KOPT-K1 (cell line): ENCODE measurements at regions not wholly inside any gene's neighbourhood (a gene's known extent, or its start where the extent isn't known, plus 50 kb on each side); places are given as distances from the start of the nearest gene placed in this dataset.

ENCODE experiments used
- H3K27ac ChIP-seq: fragments of 200-600 bp; sonication (generic); 2 replicates; pipeline ENCODE4 v1.5.1; 2016; ENCODE audit warnings: antibody characterized with exemption, mild to moderate bottlenecking, low read depth, low read length; ENCODE audit not compliant: poor library complexity, severe bottlenecking
- H3K36me3 ChIP-seq: fragments of 200-600 bp; sonication (generic); 2 replicates; pipeline ENCODE4 v1.5.1; 2017; ENCODE audit warnings: antibody characterized with exemption, mild to moderate bottlenecking, low read length, moderate library complexity; ENCODE audit not compliant: insufficient read depth
- H3K9me3 ChIP-seq: fragments of 200-600 bp; sonication (generic); 2 replicates; pipeline ENCODE4 v1.5.1; 2017; ENCODE audit warnings: antibody characterized with exemption, low read length, mild to moderate bottlenecking; ENCODE audit not compliant: insufficient read depth, poor library complexity, severe bottlenecking

GRCh38 chr16:86396422-86396821 is 113.9 kb upstream of the FOXF1 start:
- H3K27ac ChIP-seq = no peak overlapping the region
- H3K9me3 ChIP-seq = no peaks in the 10 kb centered on the region
- no peaks in the 10 kb centered on the region for H3K36me3 ChIP-seq

DNA sequence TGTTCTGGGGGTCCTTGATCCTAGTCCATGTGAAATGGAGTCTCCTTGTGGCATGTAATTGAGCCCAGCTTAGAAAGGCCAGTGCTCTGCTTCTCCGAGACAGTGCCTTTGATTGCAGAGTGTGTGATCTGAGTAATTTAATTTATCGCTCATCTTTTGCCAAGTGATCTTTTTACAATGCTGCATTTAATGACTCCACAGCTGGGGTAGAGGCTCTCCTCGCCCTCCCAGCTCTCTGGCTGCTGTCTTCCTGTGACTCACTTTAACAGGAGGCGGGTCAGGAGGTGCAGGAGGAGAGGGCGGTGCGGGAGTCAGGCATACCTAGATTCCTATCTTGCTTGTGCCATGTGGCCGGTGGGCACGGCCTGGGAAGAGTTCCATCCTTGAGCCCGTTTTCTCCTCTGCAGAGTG is 113.4 kb upstream of the FOXF1 start:
- no peaks in the 10 kb centered on the region for H3K9me3 ChIP-seq
- no peak overlapping the region for H3K27ac ChIP-seq
- no peaks in the 10 kb centered on the region for H3K36me3 ChIP-seq

GRCh38 chr16:86398201-86398600 is 112.1 kb upstream of the FOXF1 start:
- Histone ChIP-seq H3K36me3 (no peaks in the 10 kb centered on the region), H3K27ac (no peak overlapping the region), H3K9me3 (no peaks in the 10 kb centered on the region)

DNA sequence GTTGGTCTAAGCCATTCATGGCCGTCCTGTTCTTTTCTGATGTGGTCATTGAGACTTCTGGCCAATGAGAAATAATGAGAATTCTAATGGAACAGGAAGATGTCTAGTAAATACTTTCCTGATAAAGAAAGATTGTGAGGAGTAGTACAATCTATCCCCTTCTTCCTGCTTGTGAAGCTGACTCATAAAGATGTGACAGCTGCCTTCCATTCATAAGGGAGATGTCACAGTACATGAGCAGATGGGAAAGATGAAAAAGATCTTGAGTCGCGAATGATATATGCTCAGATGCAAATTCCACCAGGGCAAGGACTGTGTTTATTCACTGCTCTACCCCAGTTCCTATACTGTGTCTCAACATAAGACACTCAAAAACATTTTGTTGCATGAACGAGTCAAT is 111.7 kb upstream of the FOXF1 start:
- Histone ChIP-seq H3K36me3 (no peaks in the 10 kb centered on the region), H3K27ac (no peak overlapping the region), H3K9me3 (no peaks in the 10 kb centered on the region)

GRCh38 chr16:86401126-86401525 is 109.2 kb upstream of the FOXF1 start:
- no peaks in the 10 kb centered on the region for H3K9me3 ChIP-seq
- no peak overlapping the region for H3K27ac ChIP-seq
- H3K36me3 ChIP-seq = no peaks in the 10 kb centered on the region

GRCh38 chr16:86403085-86403484 is 107.2 kb upstream of the FOXF1 start:
- H3K27ac ChIP-seq = no peak overlapping the region
- no peaks in the 10 kb centered on the region for H3K36me3 ChIP-seq

GRCh38 chr16:86403541-86404163 is 106.7 kb upstream of the FOXF1 start:
- H3K36me3 ChIP-seq = no peaks in the 10 kb centered on the region
- H3K9me3 ChIP-seq = no peaks in the 10 kb centered on the region
- no peak overlapping the region for H3K27ac ChIP-seq

More at GRCh38 chr16:86403085-86403484, 107.2 kb upstream of the FOXF1 start:
- no peaks in the 10 kb centered on the region for H3K9me3 ChIP-seq

DNA sequence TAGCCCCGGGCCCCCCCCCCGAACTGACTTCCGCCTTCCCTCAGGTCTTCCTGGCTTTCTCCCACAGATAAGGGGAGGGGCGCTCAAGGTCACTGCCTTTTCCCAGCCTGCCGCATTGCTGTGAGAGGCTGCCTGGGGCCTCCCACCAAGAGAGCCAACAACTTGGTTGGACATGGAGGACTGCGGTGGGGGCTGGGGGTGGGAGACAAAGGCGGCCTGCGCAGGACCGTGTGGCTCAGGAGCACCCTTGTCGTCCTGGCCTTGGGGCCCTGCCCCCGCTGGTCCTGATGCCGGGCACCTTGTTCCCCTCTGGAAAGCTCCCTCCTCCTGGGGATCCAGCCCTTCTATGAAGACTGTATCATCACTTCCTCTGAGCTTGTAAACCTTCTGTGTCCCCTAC is 105.6 kb upstream of the FOXF1 start:
- Histone ChIP-seq H3K27ac (no peak overlapping the region), H3K36me3 (no peaks in the 10 kb centered on the region), H3K9me3 (no peaks in the 10 kb centered on the region)

DNA sequence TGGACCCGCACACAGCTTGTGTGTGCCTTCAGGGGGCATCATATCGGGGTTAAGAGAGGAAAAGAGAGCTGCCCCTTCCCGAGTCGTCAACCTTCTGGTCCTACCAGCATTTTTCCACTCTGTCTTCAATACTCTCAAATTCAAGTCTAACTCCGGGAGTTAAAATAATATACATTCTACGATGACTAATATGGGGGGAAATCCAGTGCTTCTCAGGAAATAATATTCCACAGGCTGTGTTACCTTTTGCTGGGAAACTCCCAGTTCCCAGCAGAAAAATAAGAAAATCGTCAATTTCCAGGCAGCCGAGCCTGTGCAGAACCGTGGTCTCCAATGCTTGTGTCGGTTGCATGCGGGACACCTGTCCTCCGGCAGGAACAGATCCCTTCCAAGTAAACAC is 105.0 kb upstream of the FOXF1 start:
- no peaks in the 10 kb centered on the region for H3K36me3 ChIP-seq
- H3K27ac ChIP-seq = no peak overlapping the region
- H3K9me3 ChIP-seq = no peaks in the 10 kb centered on the region

DNA sequence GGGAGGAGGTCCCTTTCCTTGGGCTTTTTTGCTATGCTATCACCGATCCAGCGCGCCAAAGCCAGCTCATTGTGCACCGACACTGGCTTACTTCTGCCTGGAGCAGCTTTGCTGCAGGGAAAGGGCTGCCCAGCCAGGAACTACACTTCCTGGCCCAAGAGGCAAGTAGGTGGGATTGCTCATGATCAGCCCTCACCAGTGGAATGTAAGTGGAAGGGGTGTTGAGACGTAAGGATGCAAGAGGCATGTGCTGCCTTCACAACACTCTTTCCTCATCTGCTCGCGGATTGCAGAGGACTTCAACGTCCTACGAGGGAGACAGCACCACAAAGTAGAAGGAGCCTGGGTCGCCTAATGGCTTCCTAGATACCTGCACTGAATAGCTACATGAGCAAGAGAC is 104.3 kb upstream of the FOXF1 start:
- no peak overlapping the region for H3K27ac ChIP-seq

DNA sequence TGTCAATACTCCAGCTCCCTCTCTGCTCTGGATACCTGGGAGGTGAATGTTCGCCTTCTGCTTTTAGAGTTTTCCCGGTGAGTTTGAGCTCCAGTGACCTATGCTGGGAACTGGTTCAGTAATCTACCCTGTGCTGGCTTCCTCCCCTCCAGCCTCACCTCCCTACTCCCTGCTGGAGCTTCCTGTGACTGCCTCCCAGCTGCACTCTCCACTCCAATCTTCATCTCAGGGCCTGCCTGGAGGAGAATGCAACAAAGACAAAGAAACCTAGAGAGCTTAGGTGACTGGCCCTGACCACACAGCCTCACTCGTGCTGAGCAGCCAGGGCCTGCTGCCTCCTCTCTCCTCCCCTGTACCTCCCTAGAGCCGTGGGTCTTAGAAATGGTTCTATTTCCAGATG is 101.6 kb upstream of the FOXF1 start:
- H3K27ac ChIP-seq = no peak overlapping the region
- no peaks in the 10 kb centered on the region for H3K36me3 ChIP-seq
- peaks cover 10% of the 10 kb centered on the region for H3K9me3 ChIP-seq

More for the DNA sequence above, 104.3 kb upstream of the FOXF1 start:
- no peaks in the 10 kb centered on the region for H3K9me3 ChIP-seq
- H3K36me3 ChIP-seq = no peaks in the 10 kb centered on the region

DNA sequence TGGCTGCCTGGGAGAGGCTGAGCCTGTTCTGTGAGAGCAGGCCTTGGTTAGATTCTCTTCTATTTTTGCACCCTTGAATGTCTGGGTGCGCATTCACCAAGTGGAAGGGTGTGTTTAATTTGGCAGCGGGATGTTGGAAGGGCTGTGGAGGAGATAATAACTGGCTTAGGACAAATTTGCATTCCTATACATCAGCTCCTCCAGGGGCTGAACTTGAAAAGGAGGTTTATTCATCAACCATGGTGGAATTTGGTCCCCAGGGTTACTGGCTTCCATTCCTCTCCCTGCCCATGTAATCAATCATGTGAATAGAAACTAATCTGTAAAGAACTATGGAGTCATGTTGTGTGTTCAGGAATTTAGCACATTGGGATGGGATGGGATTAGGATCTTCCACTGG is 100.2 kb upstream of the FOXF1 start:
- H3K9me3 ChIP-seq = peaks cover 10% of the 10 kb centered on the region
- no peak overlapping the region for H3K27ac ChIP-seq
- no peaks in the 10 kb centered on the region for H3K36me3 ChIP-seq

DNA sequence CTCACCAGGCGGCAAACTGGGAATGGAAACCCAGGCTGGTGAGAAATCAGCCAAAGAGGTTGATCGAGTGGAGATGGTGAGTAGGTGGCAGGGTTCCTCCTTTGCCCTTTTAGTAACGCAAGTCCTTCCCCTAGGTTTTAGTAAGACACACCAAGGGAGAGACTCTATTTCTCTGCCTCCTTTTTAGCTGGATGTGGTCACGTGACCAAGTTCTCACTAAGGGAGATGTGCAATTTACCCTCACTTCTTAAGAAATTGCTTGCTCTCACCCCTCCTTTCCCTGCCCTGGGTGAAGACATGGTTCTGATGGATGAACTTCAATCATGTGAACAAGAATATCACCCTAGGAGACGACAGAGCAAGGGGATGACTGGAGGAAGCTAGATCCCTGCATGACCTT is 99.8 kb upstream of the FOXF1 start:
- Histone ChIP-seq H3K27ac (no peak overlapping the region), H3K36me3 (no peaks in the 10 kb centered on the region), H3K9me3 (peaks cover 10% of the 10 kb centered on the region)

DNA sequence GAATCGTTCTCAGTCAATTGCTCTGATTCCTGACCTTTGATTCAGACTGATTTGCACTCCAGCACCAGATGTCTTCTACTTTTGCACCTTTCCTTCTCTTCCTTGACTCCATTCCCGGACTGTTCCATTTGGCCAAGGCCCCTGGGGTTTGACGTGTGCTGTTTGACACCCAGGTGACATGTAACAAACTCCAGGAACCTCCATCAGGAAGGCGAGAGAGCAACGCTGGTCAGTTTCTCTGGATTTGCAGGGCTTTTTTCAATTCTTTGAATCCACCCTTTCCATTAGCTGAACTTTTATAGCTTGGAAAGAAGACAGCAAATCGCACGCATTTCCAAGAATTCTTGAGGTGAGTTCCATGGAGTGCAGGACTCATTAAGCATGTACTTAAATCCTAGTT is 98.4 kb upstream of the FOXF1 start:
- no peaks in the 10 kb centered on the region for H3K36me3 ChIP-seq
- peaks cover 10% of the 10 kb centered on the region for H3K9me3 ChIP-seq
- no peak overlapping the region for H3K27ac ChIP-seq

- Histone ChIP-seq H3K9me3 (peaks cover 10% of the 10 kb centered on the region), H3K27ac (no peak overlapping the region), H3K36me3 (no peaks in the 10 kb centered on the region)
These were observed 95.2 kb upstream of the FOXF1 start for GRCh38 chr16:86414991-86415740.

GRCh38 chr16:86418981-86419380 is 91.3 kb upstream of the FOXF1 start:
- Histone ChIP-seq H3K9me3 (no peaks in the 10 kb centered on the region), H3K36me3 (no peaks in the 10 kb centered on the region), H3K27ac (no peak overlapping the region)
